ENCODE measurements at regions not wholly inside any gene's neighbourhood (a gene's known extent, or its start where the extent isn't known, plus 50 kb on each side); places are given as distances from the start of the nearest gene placed in this dataset.

- TF ChIP-seq EZH2 (IDR thresholded peaks at IDR 0.05; ENCODE audit: borderline replicate concordance, insufficient read depth, low read depth, low read length, poor library complexity, severe bottlenecking), result no peak
- no peak for TF ChIP-seq CTCF (IDR thresholded peaks at IDR 0.05)
- ChIA-PET CTCF (no interaction called here), POLR2A (no interaction called here)
- H3K27me3 ChIP-seq (replicated peaks in 1 of 4; ENCODE audit: control extremely low read depth in 1 of 4, control insufficient read depth in 3 of 4, insufficient read depth in 4 of 4, low read length in 3 of 4), result peaks cover 0 to 59% (median 26%) of the 10 kb centered on the region in 4 experiments
- no peak overlapping the region for H3K4me2 ChIP-seq (replicated peaks; ENCODE audit: low read depth, low read length, poor library complexity, severe bottlenecking)
- no peaks in the 10 kb centered on the region for H3K79me2 ChIP-seq (ENCODE audit: control insufficient read depth, insufficient read depth, low read length)
- H2AFZ ChIP-seq (ENCODE audit: insufficient read depth, low read depth, low read length, poor library complexity, severe bottlenecking), result no peak overlapping the region
- H3K9me3 Mint-ChIP-seq (ENCODE audit: insufficient read depth), result no peaks in the 10 kb centered on the region
- DNase-seq (peak; percentile 20), ATAC-seq (ENCODE audit: low read depth) (no peak)
- H3K4me1 ChIP-seq (ENCODE audit: control insufficient read depth in 2 of 2, insufficient read depth in 2 of 2, low read length in 2 of 2), result peaks cover 30 to 34% of the 10 kb centered on the region in 2 donors
- no peak overlapping the region for H3K4me3 Mint-ChIP-seq
- H3K27ac ChIP-seq (ENCODE audit: low read length in 2 of 2), result no peak overlapping the region
- H3K27me3 Mint-ChIP-seq, result peaks cover 48% of the 10 kb centered on the region
- no peak overlapping the region for H3K4me3 ChIP-seq (ENCODE audit: control extremely low read depth in 1 of 5, extremely low read depth in 1 of 5, insufficient read depth in 1 of 5, low read depth in 2 of 5, low read length in 4 of 5)
- H3K36me3 ChIP-seq (replicated peaks in 1 of 2; ENCODE audit: control extremely low read depth in 1 of 2, control insufficient read depth in 1 of 2, extremely low read depth in 1 of 2, insufficient read depth in 2 of 2, low read length in 1 of 2), result no peaks in the 10 kb centered on the region
- peaks cover 15% of the 10 kb centered on the region for H3K4me1 Mint-ChIP-seq
- intact Hi-C loops (cut with micrococcal nuclease), result no loop called here
- H3K9ac ChIP-seq (ENCODE audit: low read length), result no peak overlapping the region
- 10% methylated on average over 2 of the region's 6 CpGs for WGBS (ENCODE audit: insufficient coverage)
- no peak overlapping the region for H3K27ac Mint-ChIP-seq
- H3K9me3 ChIP-seq (ENCODE audit: control extremely low read depth in 1 of 3, control insufficient read depth in 2 of 3, insufficient read depth in 1 of 3, low read length in 2 of 3), result peaks cover 0 to 12% (median 0%) of the 10 kb centered on the region in 3 donors
- H4K20me1 ChIP-seq (ENCODE audit: control insufficient read depth, insufficient read depth, low read length, poor library complexity, severe bottlenecking), result no peaks in the 10 kb centered on the region
Observed at GRCh38 chr9:88831713-88832407, 159.4 kb upstream of the S1PR3 start.

GRCh38 chr9:88833946-88834345 is 157.3 kb upstream of the S1PR3 start:
- ATAC-seq (ENCODE audit: low read depth), result no peak
- H3K27ac ChIP-seq (ENCODE audit: low read length in 2 of 2), result no peak overlapping the region
- H3K4me1 ChIP-seq (ENCODE audit: control insufficient read depth in 2 of 2, insufficient read depth in 2 of 2, low read length in 2 of 2), result peaks cover 30 to 34% of the 10 kb centered on the region in 2 donors
- CTCF ChIA-PET, result no interaction called here
- H3K79me2 ChIP-seq (ENCODE audit: control insufficient read depth, insufficient read depth, low read length), result no peaks in the 10 kb centered on the region
- no peak overlapping the region for H2AFZ ChIP-seq (ENCODE audit: insufficient read depth, low read depth, low read length, poor library complexity, severe bottlenecking)
- Mint-ChIP-seq H3K27me3 (peaks cover 42% of the 10 kb centered on the region), H3K4me1 (peaks cover 15% of the 10 kb centered on the region), H3K27ac (no peak overlapping the region), H3K4me3 (no peak overlapping the region), H3K9me3 (ENCODE audit: insufficient read depth) (no peaks in the 10 kb centered on the region)
- peaks cover 0 to 44% (median 29%) of the 10 kb centered on the region in 4 experiments for H3K27me3 ChIP-seq (replicated peaks in 1 of 4; ENCODE audit: control extremely low read depth in 1 of 4, control insufficient read depth in 3 of 4, insufficient read depth in 4 of 4, low read length in 3 of 4)
- intact Hi-C loops (cut with micrococcal nuclease), result no loop called here
- no peak for TF ChIP-seq CTCF (IDR thresholded peaks at IDR 0.05)
- no peak for TF ChIP-seq EZH2 (IDR thresholded peaks at IDR 0.05; ENCODE audit: borderline replicate concordance, insufficient read depth, low read depth, low read length, poor library complexity, severe bottlenecking)
- no peaks in the 10 kb centered on the region for H4K20me1 ChIP-seq (ENCODE audit: control insufficient read depth, insufficient read depth, low read length, poor library complexity, severe bottlenecking)
- no peak overlapping the region for H3K9ac ChIP-seq (ENCODE audit: low read length)
- H3K4me3 ChIP-seq (ENCODE audit: control extremely low read depth in 1 of 5, extremely low read depth in 1 of 5, insufficient read depth in 1 of 5, low read depth in 2 of 5, low read length in 4 of 5), result no peak overlapping the region
- DNase-seq, result no peak
- POLR2A ChIA-PET, result no interaction called here
- no peaks in the 10 kb centered on the region for H3K36me3 ChIP-seq (replicated peaks in 1 of 2; ENCODE audit: control extremely low read depth in 1 of 2, control insufficient read depth in 1 of 2, extremely low read depth in 1 of 2, insufficient read depth in 2 of 2, low read length in 1 of 2)
- no peak overlapping the region for H3K4me2 ChIP-seq (replicated peaks; ENCODE audit: low read depth, low read length, poor library complexity, severe bottlenecking)
- H3K9me3 ChIP-seq (ENCODE audit: control extremely low read depth in 1 of 3, control insufficient read depth in 2 of 3, insufficient read depth in 1 of 3, low read length in 2 of 3), result peaks cover 0 to 12% (median 0%) of the 10 kb centered on the region in 3 donors
- no CpG with 5 or more reads among the region's 1 CpG for WGBS (ENCODE audit: insufficient coverage)

Data from B cell (primary cell).